GM06990 (cell line): ENCODE measurements at regions not wholly inside any gene's neighbourhood (a gene's known extent, or its start where the extent isn't known, plus 50 kb on each side); places are given as distances from the start of the nearest gene placed in this dataset.

Source experiments
- DNase-seq: peaks from one replicate; pipeline ENCODE4 v3.0.0-alpha.2; 2011; ENCODE audit not compliant: insufficient read length; ENCODE audit errors: extremely low read depth
- H3K27me3 ChIP-seq: replicated peaks from 2 replicates; pipeline ENCODE4 v1.6.0; 2011; ENCODE audit warnings: low read length; ENCODE audit not compliant: control insufficient read depth, insufficient read depth
- H3K36me3 ChIP-seq: 2 replicates; pipeline ENCODE4 v1.5.1; 2011; ENCODE audit warnings: low read length; ENCODE audit not compliant: control insufficient read depth, insufficient read depth
- H3K4me3 ChIP-seq: replicated peaks from 2 replicates; pipeline ENCODE4 v1.5.1; 2011; ENCODE audit warnings: low read depth, mild to moderate bottlenecking, control low read depth, low read length
- TF ChIP-seq, protein P1 (sequence below): IDR thresholded peaks from 2 replicates; pipeline ENCODE4 v1.5.1; 2011; ENCODE audit warnings: low read length, control low read depth, mild to moderate bottlenecking, inconsistent platforms; ENCODE audit not compliant: insufficient read depth, poor library complexity, severe bottlenecking

DNA sequence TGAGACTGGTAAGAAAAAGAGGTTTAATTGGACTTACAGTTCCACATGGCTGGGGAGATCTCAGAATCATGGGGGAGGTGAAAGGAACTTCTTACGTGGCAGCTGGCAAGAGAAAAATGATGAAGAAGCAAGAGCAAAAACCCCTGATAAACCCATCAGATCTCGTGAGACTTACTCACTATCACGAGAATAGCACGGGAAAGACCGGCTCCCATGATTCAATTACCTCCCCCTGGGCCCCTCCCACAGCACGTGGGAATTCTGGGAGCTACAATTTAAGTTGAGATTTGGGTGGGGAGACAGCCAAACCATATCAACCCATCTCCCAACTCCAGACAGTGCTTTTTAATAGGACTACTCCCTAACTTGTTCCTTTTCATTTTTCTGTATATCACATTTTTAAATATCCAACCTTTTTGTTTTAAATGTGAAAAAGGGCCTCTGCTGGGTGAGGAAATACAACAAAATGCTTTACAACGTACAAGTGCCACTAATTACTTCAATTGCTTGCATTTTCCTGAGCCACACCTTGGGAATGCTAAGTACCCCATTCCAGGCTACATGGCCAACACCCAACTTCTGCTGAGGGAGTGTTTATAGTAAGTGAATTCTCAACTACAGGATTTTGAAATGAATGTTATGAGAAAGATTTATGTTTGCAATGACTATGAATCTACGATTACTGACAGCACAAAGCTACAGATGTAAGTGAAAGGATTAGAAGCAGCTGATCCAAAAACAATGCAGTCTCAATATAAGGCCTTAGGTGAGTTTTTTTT lies 294.1 kb upstream of the CD180 start:
- H3K4me3 ChIP-seq, result no peak overlapping the region
- no peak for DNase-seq
- TF ChIP-seq, protein P1, sequence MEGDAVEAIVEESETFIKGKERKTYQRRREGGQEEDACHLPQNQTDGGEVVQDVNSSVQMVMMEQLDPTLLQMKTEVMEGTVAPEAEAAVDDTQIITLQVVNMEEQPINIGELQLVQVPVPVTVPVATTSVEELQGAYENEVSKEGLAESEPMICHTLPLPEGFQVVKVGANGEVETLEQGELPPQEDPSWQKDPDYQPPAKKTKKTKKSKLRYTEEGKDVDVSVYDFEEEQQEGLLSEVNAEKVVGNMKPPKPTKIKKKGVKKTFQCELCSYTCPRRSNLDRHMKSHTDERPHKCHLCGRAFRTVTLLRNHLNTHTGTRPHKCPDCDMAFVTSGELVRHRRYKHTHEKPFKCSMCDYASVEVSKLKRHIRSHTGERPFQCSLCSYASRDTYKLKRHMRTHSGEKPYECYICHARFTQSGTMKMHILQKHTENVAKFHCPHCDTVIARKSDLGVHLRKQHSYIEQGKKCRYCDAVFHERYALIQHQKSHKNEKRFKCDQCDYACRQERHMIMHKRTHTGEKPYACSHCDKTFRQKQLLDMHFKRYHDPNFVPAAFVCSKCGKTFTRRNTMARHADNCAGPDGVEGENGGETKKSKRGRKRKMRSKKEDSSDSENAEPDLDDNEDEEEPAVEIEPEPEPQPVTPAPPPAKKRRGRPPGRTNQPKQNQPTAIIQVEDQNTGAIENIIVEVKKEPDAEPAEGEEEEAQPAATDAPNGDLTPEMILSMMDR, result no peak
- H3K36me3 ChIP-seq, result no peaks in the 10 kb centered on the region
- no peaks in the 10 kb centered on the region for H3K27me3 ChIP-seq

DNA sequence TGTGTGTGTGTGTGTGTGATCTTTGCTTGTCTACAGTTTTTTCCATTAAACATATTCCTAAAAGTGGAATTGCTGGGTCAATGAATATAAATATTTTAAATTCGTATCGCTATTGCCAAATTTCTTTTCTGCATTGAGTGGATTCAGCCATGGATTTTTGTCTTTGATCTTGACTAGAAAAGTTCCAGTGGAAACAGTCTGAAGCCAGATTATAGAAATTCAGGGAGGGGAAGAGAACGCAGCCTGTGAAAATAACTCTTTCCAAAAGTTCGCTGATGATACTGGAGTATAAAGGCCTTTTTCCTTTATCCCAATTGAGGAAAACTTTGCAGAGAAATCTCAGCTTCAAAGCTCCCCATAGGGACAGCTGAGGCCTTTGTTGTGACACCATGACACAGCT lies 292.3 kb upstream of the CD180 start:
- DNase-seq, result no peak
- Histone ChIP-seq H3K4me3 (no peak overlapping the region), H3K36me3 (no peaks in the 10 kb centered on the region), H3K27me3 (no peaks in the 10 kb centered on the region)
- TF ChIP-seq, protein P1, result no peak

DNA sequence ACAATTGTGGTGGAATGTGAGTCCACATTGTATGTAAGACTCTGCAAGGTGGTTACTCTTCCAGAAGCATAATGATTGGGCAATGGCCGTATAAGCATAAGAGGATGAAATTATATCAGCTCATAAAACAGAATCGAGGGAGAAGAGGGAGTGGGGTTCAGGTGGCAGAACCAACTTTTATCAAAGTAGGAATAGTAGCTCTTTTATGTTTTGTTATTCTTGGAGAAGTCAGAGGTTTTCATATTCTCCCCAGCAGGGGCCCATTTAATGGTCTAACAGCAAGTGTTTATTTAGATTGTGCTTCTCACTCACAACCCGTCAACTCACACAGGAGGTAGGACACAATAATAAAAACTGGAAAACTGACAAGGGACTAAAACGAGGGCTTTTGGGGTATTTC lies 291.3 kb upstream of the CD180 start:
- DNase-seq, result no peak
- H3K4me3 ChIP-seq, result no peak overlapping the region
- H3K36me3 ChIP-seq, result no peaks in the 10 kb centered on the region
- H3K27me3 ChIP-seq, result no peaks in the 10 kb centered on the region
- TF ChIP-seq, protein P1, result no peak

DNA sequence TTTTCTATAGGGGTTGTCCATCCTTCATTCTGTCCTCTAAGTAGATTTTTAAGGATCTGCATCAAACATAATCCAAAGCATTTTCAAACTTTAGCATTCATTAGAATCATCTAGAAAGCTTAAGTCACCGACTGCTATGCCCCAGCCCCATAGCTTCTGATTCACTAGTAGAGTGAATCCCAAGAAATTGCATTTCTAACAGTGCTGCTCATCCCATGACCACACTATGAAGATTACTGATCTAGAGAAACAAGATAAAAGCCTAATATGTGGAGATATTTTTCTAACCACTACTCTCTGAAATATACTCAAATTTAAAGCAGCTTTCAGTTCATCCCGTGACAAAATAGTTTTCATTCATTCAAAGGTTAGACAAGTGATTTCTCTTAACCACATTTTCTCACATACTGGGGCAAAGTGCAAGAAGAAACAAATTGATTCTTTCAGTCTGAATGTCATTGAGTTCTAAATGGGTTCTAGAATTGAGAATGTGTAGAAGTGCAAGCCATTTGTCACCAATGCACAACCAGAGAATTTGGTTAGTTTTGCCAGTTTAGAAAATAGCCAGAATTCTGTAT lies 286.9 kb upstream of the CD180 start:
- H3K4me3 ChIP-seq, result no peak overlapping the region
- TF ChIP-seq, protein P1, result no peak
- DNase-seq, result no peak
- no peaks in the 10 kb centered on the region for H3K36me3 ChIP-seq
- no peaks in the 10 kb centered on the region for H3K27me3 ChIP-seq

DNA sequence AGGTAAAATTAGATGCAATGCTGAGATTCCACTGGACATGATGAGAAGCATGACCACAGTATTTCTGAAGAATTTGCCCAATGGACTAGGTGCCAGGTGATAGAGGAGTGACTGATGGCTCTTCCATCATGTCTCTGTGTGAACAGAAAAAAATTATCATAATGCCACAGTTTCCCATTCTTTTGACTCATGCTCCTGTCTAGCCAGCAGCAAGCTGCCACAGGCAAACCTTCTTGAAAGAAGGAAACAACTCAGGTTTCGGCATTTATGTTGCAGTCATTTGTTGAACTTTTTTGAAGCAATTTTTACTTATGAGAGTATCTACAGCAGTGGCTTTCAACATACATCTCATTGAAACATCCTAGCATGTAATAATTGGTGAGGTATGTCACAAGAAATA lies 284.8 kb upstream of the CD180 start:
- TF ChIP-seq, protein P1, result no peak

More for the DNA sequence above, 284.8 kb upstream of the CD180 start:
- no peaks in the 10 kb centered on the region for H3K36me3 ChIP-seq
- H3K27me3 ChIP-seq, result no peaks in the 10 kb centered on the region
- no peak for DNase-seq
- H3K4me3 ChIP-seq, result no peak overlapping the region
